HepG2 (cell line): ENCODE measurements at regions not wholly inside any gene's neighbourhood (a gene's known extent, or its start where the extent isn't known, plus 50 kb on each side); places are given as distances from the start of the nearest gene placed in this dataset.
"Not testable (repeated sequence)": the region's sequence is repeated elsewhere in the genome, so short reads cannot be mapped to it uniquely, and the experiment has no call there.

Source experiments
- ATAC-seq: fragments of 200-7000 bp; cut with Tn5 transposase; 3 replicates; pipeline ENCODE4 v1.9.1; 2020; ENCODE audit warnings: mild to moderate bottlenecking, moderate library complexity
- BruUV-seq: library from RNA; stranded (reverse); fragments of 400-500 nt; replicated peaks from 2 replicates; lab custom pipeline; 2021; lab: Mats Ljungman, UMichigan
- CTCF ChIA-PET: fragments of 300-600 bp; formaldehyde crosslinking; extraction: SDS; loops from one replicate; lab custom pipeline; 2021; ENCODE audit warnings: low total read pairs, inconsistent platforms, low intra/inter-chr PET ratio; lab: Yijun Ruan, JAX
- POLR2A ChIA-PET: fragments of 350-600 bp; sonication (Branson Sonifier 250); formaldehyde crosslinking; loops from one replicate; lab custom pipeline; 2020; ENCODE audit warnings: antibody characterized with exemption, inconsistent platforms; lab: Yijun Ruan, JAX
- DNase-seq: peaks from one replicate; pipeline ENCODE4 v3.0.0-alpha.2; 2015; ENCODE audit warnings: low spot score
- FAIRE-seq: peaks from 3 replicates; lab custom pipeline; 2011; peaks lifted over from hg19 to GRCh38; lab: Jason Lieb, UNC
- H2AFZ ChIP-seq: one replicate; pipeline ENCODE4 v1.6.1; 2011; ENCODE audit warnings: low read length, inconsistent platforms
- H3K27ac ChIP-seq: fragments of 300-600 bp; 3 replicates; pipeline ENCODE4 v1.8.0; 2011; ENCODE audit warnings: mixed run types, mild to moderate bottlenecking, mixed read lengths, low read length, inconsistent platforms; ENCODE audit not compliant: insufficient read depth; ENCODE audit errors: extremely low read length
- H3K27me3 ChIP-seq, 2 experiments: fragments of 200-600 bp in 1 of 2; 2 replicates in 1 of 2; 3 replicates in 1 of 2; pipeline versions ENCODE4 v1.6.0 to v1.8.0; 2011; ENCODE audit warnings: low read length in 2 of 2, mild to moderate bottlenecking in 2 of 2, moderate library complexity in 2 of 2, inconsistent platforms in 1 of 2; ENCODE audit not compliant: insufficient read depth in 2 of 2, control insufficient read depth in 1 of 2
- H3K36me3 ChIP-seq, 2 experiments: fragments of 200-600 bp in 1 of 2; replicated peaks in 1 of 2; 2 replicates in 1 of 2; 3 replicates in 1 of 2; pipeline versions ENCODE4 v1.5.1 to v1.8.0; 2011; ENCODE audit warnings: low read length in 2 of 2, inconsistent platforms in 1 of 2; ENCODE audit not compliant: insufficient read depth in 2 of 2, control insufficient read depth in 1 of 2
- H3K4me1 ChIP-seq: 2 replicates; pipeline ENCODE4 v1.5.1; 2012; ENCODE audit warnings: low read length, inconsistent platforms; ENCODE audit not compliant: insufficient read depth
- H3K4me2 ChIP-seq: 2 replicates; pipeline ENCODE4 v1.6.0; 2011; ENCODE audit warnings: low read depth, low read length, inconsistent platforms
- H3K4me3 ChIP-seq, 3 experiments: fragments of 200-600 bp in 1 of 3; sonication (generic), shearing (Covaris generic) in 1 of 3; replicated peaks in 1 of 3; 2 replicates each; pipeline ENCODE4 v1.5.1; 2011 to 2016; ENCODE audit warnings: low read length in 3 of 3, inconsistent platforms in 2 of 3, low read depth in 2 of 3, mild to moderate bottlenecking in 2 of 3, control low read depth in 1 of 3, mixed read lengths in 1 of 3; ENCODE audit not compliant: insufficient read depth in 1 of 3
- H3K79me2 ChIP-seq: one replicate; pipeline ENCODE4 v1.6.1; 2011; ENCODE audit warnings: low read length, inconsistent platforms; ENCODE audit not compliant: insufficient read depth
- H3K9ac ChIP-seq: 2 replicates; pipeline ENCODE4 v1.6.0; 2011; ENCODE audit warnings: mild to moderate bottlenecking, low read depth, low read length, inconsistent platforms; ENCODE audit not compliant: insufficient read depth
- H3K9me3 ChIP-seq: 2 replicates; pipeline ENCODE4 v1.5.1; 2012; ENCODE audit warnings: mild to moderate bottlenecking, low read length
- H4K20me1 ChIP-seq: 2 replicates; pipeline ENCODE4 v1.6.0; 2011; ENCODE audit warnings: inconsistent platforms, mild to moderate bottlenecking, low read length, moderate library complexity; ENCODE audit not compliant: insufficient read depth
- WGBS: methylation state at CpG from one replicate; pipeline ENCODE4 v1.1.6; 2017; ENCODE audit warnings: low lambda C conversion rate; 5-methylcytosine and 5-hydroxymethylcytosine counted together
- in situ Hi-C: cut with HindIII; loops from 2 replicates; pipeline ENCODE4 v1.10.0; 2017; ENCODE audit warnings: low pct_unique_long_range_greater_than_20kb; ENCODE audit not compliant: extremely low pct_ligation_motif_present
- intact Hi-C: fragments of 100-400 bp; cut with micrococcal nuclease; formaldehyde crosslinking; loops from one replicate; pipeline ENCODE4 v1.10.0; 2022; ENCODE audit not compliant: unreplicated experiment

DNA sequence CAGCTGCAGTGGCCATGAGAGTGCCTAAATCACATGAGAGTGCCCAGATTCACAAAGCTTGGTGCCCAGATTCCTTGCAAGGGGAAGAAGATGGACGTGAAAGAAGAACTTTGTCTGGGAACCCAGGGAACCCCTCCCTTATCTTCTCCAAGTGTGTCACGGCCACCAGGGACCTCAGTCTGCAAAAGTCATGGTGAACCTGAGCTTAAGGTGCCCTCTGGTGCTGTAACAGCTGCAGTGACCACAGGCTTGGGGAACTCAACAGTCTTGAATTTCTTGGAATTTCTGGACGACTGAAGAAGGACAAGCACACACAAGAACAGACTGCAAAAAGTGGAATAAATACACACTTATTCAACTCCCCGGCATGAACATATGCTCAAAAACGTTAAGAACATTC is 94.6 kb upstream of the POTEC start:
- POLR2A ChIA-PET, H3K4me1 ChIP-seq, H3K27me3 ChIP-seq, intact Hi-C loops, CTCF ChIA-PET, H3K4me2 ChIP-seq, H3K79me2 ChIP-seq, FAIRE-seq, H3K4me3 ChIP-seq, H3K9me3 ChIP-seq, H4K20me1 ChIP-seq, DNase-seq, H3K36me3 ChIP-seq, H3K27ac ChIP-seq, H3K9ac ChIP-seq, BruUV-seq, H2AFZ ChIP-seq, in situ Hi-C loops: not testable (repeated sequence)
- WGBS, result 0% methylated on average over 3 of the region's 5 CpGs
- ATAC-seq, result peak; percentile 44; the same call in 1 of the 3 replicates

GRCh38 chr18:14641121-14641520 is 97.7 kb upstream of the POTEC start:
- H3K27me3 ChIP-seq, CTCF ChIA-PET, intact Hi-C loops, FAIRE-seq, H3K27ac ChIP-seq, H3K9me3 ChIP-seq, in situ Hi-C loops, H3K4me1 ChIP-seq, H3K36me3 ChIP-seq, H3K4me2 ChIP-seq, POLR2A ChIA-PET, BruUV-seq, H4K20me1 ChIP-seq, H3K4me3 ChIP-seq, H3K9ac ChIP-seq, H3K79me2 ChIP-seq, DNase-seq, ATAC-seq, H2AFZ ChIP-seq: not testable (repeated sequence)
- 54% methylated on average over 13 of the region's 13 CpGs for WGBS

DNA sequence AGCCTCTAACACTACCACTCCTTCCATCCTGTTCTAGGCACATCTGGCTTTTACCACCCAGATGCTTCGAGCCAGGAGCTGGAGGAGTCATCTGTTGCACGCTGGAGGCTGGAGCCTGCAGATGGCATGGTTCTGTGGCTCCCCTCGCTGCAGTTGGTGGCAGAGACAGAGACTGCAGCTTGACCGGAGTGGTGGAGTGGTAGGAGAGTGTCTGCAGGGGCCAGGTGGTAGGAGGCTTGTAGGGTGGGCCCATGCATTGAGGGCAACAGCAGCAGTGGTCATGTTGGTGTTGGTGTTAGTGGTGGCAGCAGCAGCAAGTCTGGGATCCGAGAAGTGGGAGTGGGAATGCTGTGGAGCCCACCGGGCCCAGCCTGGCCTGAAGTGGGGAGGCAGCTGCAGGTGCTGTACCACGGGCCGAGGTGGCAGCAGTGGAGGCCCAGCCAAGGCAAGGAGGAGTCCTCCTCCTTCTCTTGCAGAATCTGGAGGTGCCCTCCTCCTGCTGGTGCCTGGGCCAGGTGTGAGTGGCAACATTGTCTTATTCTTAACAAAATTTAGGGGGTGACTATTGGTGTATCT is 100.4 kb upstream of the POTEC start:
- H3K4me1 ChIP-seq, H3K4me3 ChIP-seq, CTCF ChIA-PET, H3K27me3 ChIP-seq, H3K27ac ChIP-seq, H2AFZ ChIP-seq, POLR2A ChIA-PET, in situ Hi-C loops, DNase-seq, H3K9ac ChIP-seq, H3K36me3 ChIP-seq, H4K20me1 ChIP-seq, H3K9me3 ChIP-seq, ATAC-seq, H3K79me2 ChIP-seq, FAIRE-seq, BruUV-seq, intact Hi-C loops, H3K4me2 ChIP-seq: not testable (repeated sequence)
- WGBS, result 8% methylated on average over 5 of the region's 8 CpGs

GRCh38 chr18:14693051-14693450 is 54.9 kb upstream of the ANKRD30B start:
- H3K27ac ChIP-seq, H3K4me3 ChIP-seq, H3K9me3 ChIP-seq, H3K79me2 ChIP-seq, FAIRE-seq, H3K9ac ChIP-seq, H2AFZ ChIP-seq, H3K4me2 ChIP-seq, POLR2A ChIA-PET, DNase-seq, H4K20me1 ChIP-seq, H3K27me3 ChIP-seq, ATAC-seq, BruUV-seq, H3K36me3 ChIP-seq, H3K4me1 ChIP-seq, in situ Hi-C loops, CTCF ChIA-PET, intact Hi-C loops: not testable (repeated sequence)
- 0% methylated on average over 2 of the region's 2 CpGs for WGBS
